HCEC 1CT (cell line): ENCODE measurements at regions not wholly inside any gene's neighbourhood (a gene's known extent, or its start where the extent isn't known, plus 50 kb on each side); places are given as distances from the start of the nearest gene placed in this dataset.

ENCODE experiments used
- DNase-seq: peaks from one replicate; pipeline ENCODE4 v3.0.0-alpha.2; 2017

- DNase-seq, result peak; percentile 34
These were observed 241.0 kb downstream of the POSTN start for GRCh38 chr13:37357548-37357947.

GRCh38 chr13:37353911-37354310 lies 244.7 kb downstream of the POSTN start:
- DNase-seq, result no peak

GRCh38 chr13:37351211-37351610 lies 245.7 kb upstream of the CSNK1A1L start:
- DNase-seq, result no peak

- no peak for DNase-seq
These were observed 244.5 kb upstream of the CSNK1A1L start for GRCh38 chr13:37349916-37350315.

- DNase-seq, result no peak
These were observed 243.6 kb upstream of the CSNK1A1L start for GRCh38 chr13:37348916-37349643.

- DNase-seq, result no peak
These were observed 240.4 kb upstream of the CSNK1A1L start for GRCh38 chr13:37345869-37346268.

GRCh38 chr13:37345391-37345790 lies 239.9 kb upstream of the CSNK1A1L start:
- no peak for DNase-seq

- DNase-seq, result no peak
These were observed 238.6 kb upstream of the CSNK1A1L start for GRCh38 chr13:37344056-37344455.

- no peak for DNase-seq
These were observed 236.7 kb upstream of the CSNK1A1L start for GRCh38 chr13:37342205-37342604.

- no peak for DNase-seq
These were observed 235.6 kb upstream of the CSNK1A1L start for GRCh38 chr13:37340901-37341670.

GRCh38 chr13:37339386-37339735 lies 233.9 kb upstream of the CSNK1A1L start:
- no peak for DNase-seq

- no peak for DNase-seq
These were observed 233.4 kb upstream of the CSNK1A1L start for GRCh38 chr13:37338726-37339385.

GRCh38 chr13:37326334-37326733 lies 220.9 kb upstream of the CSNK1A1L start:
- DNase-seq, result peak; percentile 26

- peak; percentile 81 for DNase-seq
These were observed 213.6 kb upstream of the CSNK1A1L start for GRCh38 chr13:37319031-37319443.

- no peak for DNase-seq
These were observed 211.5 kb upstream of the CSNK1A1L start for GRCh38 chr13:37316935-37317334.

GRCh38 chr13:37313372-37313771 lies 207.9 kb upstream of the CSNK1A1L start:
- DNase-seq, result peak; percentile 92

GRCh38 chr13:37306778-37307544 lies 201.5 kb upstream of the CSNK1A1L start:
- DNase-seq, result peak; percentile 94

- no peak for DNase-seq
These were observed 198.1 kb upstream of the CSNK1A1L start for GRCh38 chr13:37303606-37304005.

GRCh38 chr13:37302686-37303085 lies 197.2 kb upstream of the CSNK1A1L start:
- DNase-seq, result no peak

- no peak for DNase-seq
These were observed 190.1 kb upstream of the CSNK1A1L start for GRCh38 chr13:37295573-37295972.

- no peak for DNase-seq
These were observed 189.6 kb upstream of the CSNK1A1L start for GRCh38 chr13:37295071-37295470.

GRCh38 chr13:37294472-37294871 lies 189.0 kb upstream of the CSNK1A1L start:
- no peak for DNase-seq

- no peak for DNase-seq
These were observed 187.8 kb upstream of the CSNK1A1L start for GRCh38 chr13:37293295-37293694.
